ENCODE measurements at regions not wholly inside any gene's neighbourhood (a gene's known extent, or its start where the extent isn't known, plus 50 kb on each side); places are given as distances from the start of the nearest gene placed in this dataset.
"Not testable (repeated sequence)": the region's sequence is repeated elsewhere in the genome, so short reads cannot be mapped to it uniquely, and the experiment has no call there.

DNA sequence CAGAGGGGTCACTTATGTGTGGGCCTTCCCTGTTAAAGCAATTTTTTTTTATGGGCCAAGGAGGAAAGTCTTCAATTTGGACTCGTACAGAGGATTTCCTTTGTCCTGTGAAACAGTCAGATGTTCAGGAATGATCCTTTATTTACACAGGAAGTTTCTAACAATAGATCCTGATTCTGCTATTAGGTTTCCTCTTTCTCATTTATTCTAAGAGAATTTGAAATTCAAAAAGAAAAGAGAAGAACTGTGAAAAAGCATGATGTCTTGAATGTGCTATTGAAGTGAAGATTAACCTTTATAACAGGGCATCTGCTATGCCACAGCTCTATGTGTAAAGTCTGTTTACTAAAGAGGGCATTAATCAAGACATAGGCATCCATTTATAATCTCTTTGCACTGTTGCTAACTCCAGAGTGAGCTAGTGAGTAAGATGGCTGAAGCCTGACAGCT is 105.3 kb upstream of the FAM98A start:
- Histone ChIP-seq H3K27me3 (ENCODE audit: control insufficient read depth in 1 of 2, insufficient read depth in 2 of 2, low read length in 2 of 2) (no peaks in the 10 kb centered on the region), H3K4me1 (ENCODE audit: insufficient read depth, low read length) (no peaks in the 10 kb centered on the region), H3K36me3 (ENCODE audit: insufficient read depth, low read length) (no peaks in the 10 kb centered on the region), H3K4me3 (ENCODE audit: low read length) (no peak overlapping the region), H3K27ac (ENCODE audit: low read depth in 1 of 2, low read length in 2 of 2) (no peak overlapping the region), H3K9me3 (ENCODE audit: control insufficient read depth in 1 of 2, insufficient read depth in 1 of 2, low read length in 2 of 2) (peaks cover 0 to 13% of the 10 kb centered on the region in 2 experiments)
- Mint-ChIP-seq H3K27ac (no peak overlapping the region), H3K36me3 (ENCODE audit: low read depth) (no peaks in the 10 kb centered on the region), H3K4me1 (ENCODE audit: low read depth) (no peaks in the 10 kb centered on the region), H3K9me3 (no peaks in the 10 kb centered on the region), H3K4me3 (no peak overlapping the region), H3K27me3 (no peaks in the 10 kb centered on the region)
- DNase-seq (no peak), ATAC-seq (ENCODE audit: poor library complexity) (no peak)
- TF ChIP-seq, protein P1, sequence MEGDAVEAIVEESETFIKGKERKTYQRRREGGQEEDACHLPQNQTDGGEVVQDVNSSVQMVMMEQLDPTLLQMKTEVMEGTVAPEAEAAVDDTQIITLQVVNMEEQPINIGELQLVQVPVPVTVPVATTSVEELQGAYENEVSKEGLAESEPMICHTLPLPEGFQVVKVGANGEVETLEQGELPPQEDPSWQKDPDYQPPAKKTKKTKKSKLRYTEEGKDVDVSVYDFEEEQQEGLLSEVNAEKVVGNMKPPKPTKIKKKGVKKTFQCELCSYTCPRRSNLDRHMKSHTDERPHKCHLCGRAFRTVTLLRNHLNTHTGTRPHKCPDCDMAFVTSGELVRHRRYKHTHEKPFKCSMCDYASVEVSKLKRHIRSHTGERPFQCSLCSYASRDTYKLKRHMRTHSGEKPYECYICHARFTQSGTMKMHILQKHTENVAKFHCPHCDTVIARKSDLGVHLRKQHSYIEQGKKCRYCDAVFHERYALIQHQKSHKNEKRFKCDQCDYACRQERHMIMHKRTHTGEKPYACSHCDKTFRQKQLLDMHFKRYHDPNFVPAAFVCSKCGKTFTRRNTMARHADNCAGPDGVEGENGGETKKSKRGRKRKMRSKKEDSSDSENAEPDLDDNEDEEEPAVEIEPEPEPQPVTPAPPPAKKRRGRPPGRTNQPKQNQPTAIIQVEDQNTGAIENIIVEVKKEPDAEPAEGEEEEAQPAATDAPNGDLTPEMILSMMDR (IDR thresholded peaks at IDR 0.05): no peak
- intact Hi-C loops (cut with DNase I, micrococcal nuclease): no loop called here
- ChIA-PET CTCF (no interaction called here), POLR2A (no interaction called here)

DNA sequence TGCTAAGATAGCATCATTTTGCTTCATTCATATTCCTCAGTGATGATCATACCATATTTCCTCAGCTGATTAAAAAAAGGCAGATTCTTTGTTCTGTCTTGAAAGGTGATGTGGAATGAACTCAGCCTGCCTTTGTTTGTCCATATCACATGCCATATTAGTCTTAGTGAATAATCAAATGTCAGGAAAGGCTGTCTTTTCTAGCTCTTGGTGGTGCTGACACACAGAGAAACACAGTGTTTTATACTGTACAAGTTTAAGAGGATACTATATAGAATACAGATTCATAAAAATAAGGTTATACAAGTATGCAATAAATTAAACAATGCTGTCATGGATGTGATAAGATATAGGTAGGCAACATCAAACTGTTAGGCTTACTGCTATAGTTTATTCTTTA is 97.1 kb upstream of the FAM98A start:
- no peak for ATAC-seq (ENCODE audit: poor library complexity)
- TF ChIP-seq, protein P1 (IDR thresholded peaks at IDR 0.05): no peak
- H3K9me3 Mint-ChIP-seq: peaks cover 5% of the 10 kb centered on the region
- Histone ChIP-seq H3K27me3 (ENCODE audit: control insufficient read depth in 1 of 2, insufficient read depth in 2 of 2, low read length in 2 of 2) (peaks cover 0 to 10% of the 10 kb centered on the region in 2 experiments), H3K9me3 (ENCODE audit: control insufficient read depth in 1 of 2, insufficient read depth in 1 of 2, low read length in 2 of 2) (peaks cover 6 to 20% of the 10 kb centered on the region in 2 experiments), H3K4me3 (ENCODE audit: low read length) (no peak overlapping the region), H3K36me3 (ENCODE audit: insufficient read depth, low read length) (no peaks in the 10 kb centered on the region), H3K4me1 (ENCODE audit: insufficient read depth, low read length) (no peaks in the 10 kb centered on the region), H3K27ac (ENCODE audit: low read depth in 1 of 2, low read length in 2 of 2) (no peak overlapping the region)
- ChIA-PET CTCF (no interaction called here), POLR2A (no interaction called here)
- H3K27ac Mint-ChIP-seq: no peak overlapping the region
- no peak overlapping the region for H3K4me3 Mint-ChIP-seq
- H3K36me3 Mint-ChIP-seq (ENCODE audit: low read depth): no peaks in the 10 kb centered on the region
- no peak for DNase-seq
- intact Hi-C loops (cut with DNase I, micrococcal nuclease): no loop called here
- H3K27me3 Mint-ChIP-seq: peaks cover 28% of the 10 kb centered on the region
- no peaks in the 10 kb centered on the region for H3K4me1 Mint-ChIP-seq (ENCODE audit: low read depth)

DNA sequence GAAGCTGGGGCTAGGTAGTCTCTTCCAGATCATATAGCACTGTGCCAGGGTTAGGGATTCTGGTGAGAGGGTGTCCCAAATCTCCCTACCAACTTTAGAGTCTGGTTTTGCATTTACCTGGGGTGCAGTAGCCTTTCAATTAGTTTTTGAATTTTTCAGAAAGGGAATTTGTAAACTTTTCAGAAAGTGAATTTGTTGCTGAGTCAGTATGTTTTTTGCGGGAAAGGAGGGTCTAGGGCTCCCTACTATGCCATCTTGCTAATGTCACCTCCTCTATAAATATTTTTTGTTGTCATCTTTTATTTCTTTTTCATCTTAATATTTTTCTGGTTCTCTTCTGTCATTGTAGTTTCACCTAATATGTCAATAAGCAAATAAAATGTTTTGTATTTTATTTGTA is 95.8 kb upstream of the FAM98A start:
- H3K27me3 Mint-ChIP-seq: peaks cover 28% of the 10 kb centered on the region
- Histone ChIP-seq H3K27ac (ENCODE audit: low read depth in 1 of 2, low read length in 2 of 2) (no peak overlapping the region), H3K27me3 (ENCODE audit: control insufficient read depth in 1 of 2, insufficient read depth in 2 of 2, low read length in 2 of 2) (peaks cover 0 to 10% of the 10 kb centered on the region in 2 experiments), H3K4me3 (ENCODE audit: low read length) (no peak overlapping the region), H3K9me3 (ENCODE audit: control insufficient read depth in 1 of 2, insufficient read depth in 1 of 2, low read length in 2 of 2) (peaks cover 14 to 15% of the 10 kb centered on the region in 2 experiments), H3K36me3 (ENCODE audit: insufficient read depth, low read length) (no peaks in the 10 kb centered on the region), H3K4me1 (ENCODE audit: insufficient read depth, low read length) (no peaks in the 10 kb centered on the region)
- TF ChIP-seq, protein P1 (IDR thresholded peaks at IDR 0.05): no peak
- no peak for ATAC-seq (ENCODE audit: poor library complexity)
- DNase-seq: no peak
- H3K9me3 Mint-ChIP-seq: peaks cover 9% of the 10 kb centered on the region
- no peak overlapping the region for H3K27ac Mint-ChIP-seq
- ChIA-PET POLR2A (no interaction called here), CTCF (no interaction called here)
- intact Hi-C loops (cut with DNase I, micrococcal nuclease): no loop called here
- H3K4me1 Mint-ChIP-seq (ENCODE audit: low read depth): no peaks in the 10 kb centered on the region
- H3K36me3 Mint-ChIP-seq (ENCODE audit: low read depth): no peaks in the 10 kb centered on the region
- no peak overlapping the region for H3K4me3 Mint-ChIP-seq

DNA sequence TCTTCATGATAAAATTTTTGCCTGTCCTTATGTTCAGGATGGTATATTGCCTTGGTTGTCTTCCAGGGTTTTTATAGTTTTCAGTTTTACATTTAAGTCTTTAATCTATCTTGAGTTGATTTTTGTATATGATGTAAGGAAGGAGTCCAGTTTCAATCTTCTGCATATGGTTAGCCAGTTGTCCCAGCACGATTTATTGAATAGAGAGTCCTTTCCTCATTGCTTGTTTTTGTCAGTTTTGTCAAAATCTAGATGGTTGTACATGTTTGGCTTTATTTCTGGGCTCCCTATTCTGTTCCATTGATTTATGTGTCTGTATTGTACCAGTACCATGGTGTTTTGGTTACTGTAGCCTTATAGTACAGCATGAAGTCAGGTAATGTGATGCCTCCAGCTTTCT is 91.6 kb upstream of the FAM98A start:
- H3K4me3 ChIP-seq (ENCODE audit: low read length); H3K36me3 ChIP-seq (ENCODE audit: insufficient read depth, low read length); H3K4me1 Mint-ChIP-seq (ENCODE audit: low read depth); intact Hi-C loops (cut with DNase I, micrococcal nuclease); H3K4me3 Mint-ChIP-seq; H3K27me3 ChIP-seq (ENCODE audit: control insufficient read depth in 1 of 2, insufficient read depth in 2 of 2, low read length in 2 of 2); DNase-seq; H3K27ac ChIP-seq (ENCODE audit: low read depth in 1 of 2, low read length in 2 of 2); CTCF ChIA-PET; H3K36me3 Mint-ChIP-seq (ENCODE audit: low read depth); H3K27ac Mint-ChIP-seq; ATAC-seq (ENCODE audit: poor library complexity); H3K4me1 ChIP-seq (ENCODE audit: insufficient read depth, low read length); POLR2A ChIA-PET: not testable (repeated sequence)
- peaks cover 20% of the 10 kb centered on the region for H3K9me3 Mint-ChIP-seq
- peaks cover 16 to 31% of the 10 kb centered on the region in 2 experiments for H3K9me3 ChIP-seq (ENCODE audit: control insufficient read depth in 1 of 2, insufficient read depth in 1 of 2, low read length in 2 of 2)
- H3K27me3 Mint-ChIP-seq: peaks cover 14% of the 10 kb centered on the region

Data from CD4-positive, alpha-beta T cell (primary cell).